Right hindlimb (tissue), 1 donor: ENCODE measurements at regions not wholly inside any gene's neighbourhood (a gene's known extent, or its start where the extent isn't known, plus 50 kb on each side); places are given as distances from the start of the nearest gene placed in this dataset.
"Not testable (repeated sequence)": the region's sequence is repeated elsewhere in the genome, so short reads cannot be mapped to it uniquely, and the experiment has no call there.

Experiments
- DNase-seq: peaks from one replicate; pipeline ENCODE4 v3.0.0-alpha.2; 2018

GRCh38 chr10:123270806-123271205, 116.6 kb downstream of the BUB3 start:
- DNase-seq, result no peak

DNA sequence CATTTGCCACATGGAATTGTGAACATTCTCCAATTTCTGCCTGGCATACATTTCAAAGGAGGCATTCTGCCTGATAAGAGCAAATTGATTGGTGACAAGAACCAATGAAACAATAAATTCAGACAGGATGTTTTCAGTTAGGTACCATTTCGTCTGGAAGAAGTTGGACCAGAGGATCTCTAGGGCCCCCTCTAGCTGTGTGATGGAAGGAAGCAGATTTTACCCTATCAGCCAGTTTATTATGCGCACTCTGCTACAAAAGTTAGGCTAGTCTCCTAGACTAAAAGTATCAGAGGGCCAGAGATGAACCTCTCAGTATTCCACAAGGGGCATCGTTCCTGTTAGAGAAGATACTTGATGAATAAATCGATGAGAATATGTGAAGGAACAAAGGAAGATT, 118.0 kb downstream of the BUB3 start:
- no peak for DNase-seq

- DNase-seq, result no peak
These were observed 120.3 kb downstream of the BUB3 start for GRCh38 chr10:123274306-123275135.

DNA sequence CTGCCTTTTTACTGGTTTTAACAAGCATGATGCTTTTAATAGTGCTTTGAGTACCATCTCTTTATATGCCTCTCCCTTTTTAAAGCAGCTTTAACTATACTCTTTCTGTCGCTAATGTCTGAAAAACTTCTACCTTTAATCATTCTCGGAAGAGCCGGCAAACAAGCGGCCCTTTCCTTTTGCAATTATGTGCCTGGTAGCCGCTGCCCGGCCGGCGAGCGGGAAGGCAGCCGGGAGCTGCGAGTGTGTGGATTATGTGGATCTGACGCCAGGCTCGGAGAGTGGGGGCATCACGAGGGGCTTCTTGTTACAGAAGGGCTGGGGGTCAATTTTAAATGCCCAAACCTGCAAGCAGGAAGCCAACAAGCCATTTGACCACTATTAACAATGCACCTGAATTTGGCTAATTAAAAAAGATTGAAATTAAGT, 120.9 kb downstream of the BUB3 start:
- DNase-seq, result no peak

- DNase-seq, result no peak
These were observed 124.2 kb downstream of the BUB3 start for GRCh38 chr10:123278445-123278844.

DNA sequence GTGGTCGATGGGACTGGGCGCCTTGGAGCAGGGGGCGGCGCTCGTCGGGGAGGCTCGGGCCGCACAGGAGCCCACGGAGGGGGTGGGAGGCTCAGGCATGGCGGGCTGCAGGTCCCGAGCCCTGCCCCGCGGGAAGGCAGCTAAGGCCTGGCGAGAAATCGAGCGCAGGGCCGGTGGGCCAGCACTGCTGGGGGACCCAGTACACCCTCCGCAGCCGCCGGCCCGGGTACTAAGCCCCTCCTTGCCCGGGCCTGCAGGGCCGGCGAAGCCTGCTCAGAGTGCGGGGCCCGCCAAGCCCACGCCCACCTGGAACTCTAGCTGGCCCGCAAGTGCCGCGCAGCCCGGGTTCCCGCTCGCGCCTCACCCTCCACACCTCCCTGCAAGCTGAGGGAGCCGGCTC, 129.2 kb downstream of the BUB3 start:
- DNase-seq, result not testable (repeated sequence)

DNA sequence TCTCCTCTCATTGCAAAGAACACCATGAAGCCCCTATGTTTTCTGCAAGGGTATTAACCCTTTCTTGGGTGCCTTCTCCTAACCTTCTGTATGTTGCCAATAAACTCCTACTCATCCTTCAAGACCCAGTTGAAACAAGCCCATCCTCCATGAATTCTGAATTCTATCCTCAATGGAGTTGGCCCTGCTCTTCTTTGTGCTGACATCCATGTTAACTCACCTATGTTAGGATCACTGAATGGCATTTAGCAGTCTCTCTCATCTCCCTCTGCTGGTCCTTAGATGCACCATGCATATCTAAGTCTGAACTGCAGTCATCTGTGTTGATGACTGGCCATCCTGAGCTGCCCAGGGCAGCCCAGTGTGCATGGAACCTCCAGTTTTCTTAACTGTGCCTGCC, 129.8 kb downstream of the BUB3 start:
- no peak for DNase-seq

GRCh38 chr10:123287594-123288247, 133.5 kb downstream of the BUB3 start:
- no peak for DNase-seq

- no peak for DNase-seq
These were observed 135.2 kb downstream of the BUB3 start for GRCh38 chr10:123289432-123289831.

DNA sequence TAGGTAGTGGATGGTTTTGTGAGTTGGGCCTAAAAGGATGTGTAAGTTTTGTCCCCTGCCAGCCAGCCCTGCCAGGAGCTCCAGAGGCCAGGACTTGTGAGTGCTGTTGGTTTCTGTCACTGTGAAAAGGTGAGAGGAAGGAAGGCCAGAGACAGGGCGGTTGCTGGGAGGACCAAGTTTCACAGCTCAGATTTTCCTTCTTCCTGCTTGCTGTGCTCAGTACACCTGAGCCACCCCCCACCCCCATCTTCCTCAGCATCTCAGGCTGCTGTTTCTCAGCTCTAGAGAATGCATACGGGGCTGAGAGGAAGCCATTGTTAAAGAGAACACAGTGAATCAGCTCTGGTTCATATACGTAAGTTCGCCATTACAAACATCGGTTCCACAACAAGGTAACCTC, 139.9 kb downstream of the BUB3 start:
- no peak for DNase-seq

DNA sequence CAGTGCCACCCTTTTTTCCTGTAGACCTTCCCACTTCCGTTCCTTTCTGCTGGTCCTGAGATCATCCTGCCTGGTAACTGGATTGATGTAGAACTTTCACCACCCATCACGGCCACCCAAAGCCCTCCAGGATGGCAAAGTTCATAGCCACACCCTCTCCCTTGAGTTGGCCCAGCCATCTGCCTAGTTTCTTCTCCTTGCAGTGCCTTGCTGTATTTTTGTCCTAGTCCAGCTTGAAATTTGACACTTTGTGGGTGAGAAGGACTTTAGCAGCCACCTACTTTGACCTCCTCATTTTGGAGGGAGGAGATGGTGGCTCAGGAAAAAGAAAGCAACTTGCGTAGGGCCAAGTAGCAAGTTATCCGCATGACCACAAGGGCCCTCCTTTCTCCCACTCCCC, 140.7 kb downstream of the BUB3 start:
- DNase-seq, result no peak

GRCh38 chr10:123295644-123296043, 141.4 kb downstream of the BUB3 start:
- no peak for DNase-seq

GRCh38 chr10:123297175-123297574, 143.0 kb downstream of the BUB3 start:
- no peak for DNase-seq

- no peak for DNase-seq
These were observed 144.4 kb downstream of the BUB3 start for GRCh38 chr10:123298583-123298982.

- DNase-seq, result no peak
These were observed 145.4 kb downstream of the BUB3 start for GRCh38 chr10:123299598-123299997.

DNA sequence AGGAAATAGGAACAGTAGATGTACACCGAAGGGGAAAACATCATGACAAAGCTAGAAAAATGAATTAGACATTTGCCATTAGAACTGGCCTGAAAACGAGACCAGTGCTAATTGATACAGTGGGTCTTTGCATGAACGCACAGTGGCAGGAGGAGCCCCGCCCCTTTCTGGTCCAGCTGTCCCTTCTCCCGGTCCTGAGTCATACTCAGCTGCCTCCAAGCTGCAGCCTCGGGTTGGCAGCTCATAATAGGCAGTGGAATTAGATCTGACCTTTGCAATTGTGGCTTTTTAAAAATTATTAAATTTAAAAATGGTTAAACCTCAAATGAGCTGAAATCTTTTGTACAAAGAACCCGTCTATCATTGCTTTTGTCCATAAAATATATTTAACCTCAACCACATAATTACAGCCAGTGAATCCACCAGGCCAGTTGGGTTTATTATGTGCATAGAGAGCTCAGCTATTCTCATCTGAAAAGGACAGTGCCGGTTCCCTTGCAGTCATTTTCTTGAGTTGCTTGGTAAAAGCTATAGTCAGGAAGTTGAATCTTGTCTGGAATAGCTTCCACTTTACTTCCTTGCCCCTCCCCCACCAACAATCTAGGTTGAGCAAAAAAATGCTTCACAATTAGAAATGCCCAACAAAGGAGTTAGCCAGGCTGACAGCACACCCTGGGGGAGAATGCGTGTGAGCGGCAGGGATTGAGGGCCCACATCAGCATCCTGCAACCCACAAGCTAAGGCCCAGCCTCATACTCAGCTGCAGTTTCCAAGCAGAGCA, 147.1 kb downstream of the BUB3 start:
- DNase-seq, result peak; percentile 66

DNA sequence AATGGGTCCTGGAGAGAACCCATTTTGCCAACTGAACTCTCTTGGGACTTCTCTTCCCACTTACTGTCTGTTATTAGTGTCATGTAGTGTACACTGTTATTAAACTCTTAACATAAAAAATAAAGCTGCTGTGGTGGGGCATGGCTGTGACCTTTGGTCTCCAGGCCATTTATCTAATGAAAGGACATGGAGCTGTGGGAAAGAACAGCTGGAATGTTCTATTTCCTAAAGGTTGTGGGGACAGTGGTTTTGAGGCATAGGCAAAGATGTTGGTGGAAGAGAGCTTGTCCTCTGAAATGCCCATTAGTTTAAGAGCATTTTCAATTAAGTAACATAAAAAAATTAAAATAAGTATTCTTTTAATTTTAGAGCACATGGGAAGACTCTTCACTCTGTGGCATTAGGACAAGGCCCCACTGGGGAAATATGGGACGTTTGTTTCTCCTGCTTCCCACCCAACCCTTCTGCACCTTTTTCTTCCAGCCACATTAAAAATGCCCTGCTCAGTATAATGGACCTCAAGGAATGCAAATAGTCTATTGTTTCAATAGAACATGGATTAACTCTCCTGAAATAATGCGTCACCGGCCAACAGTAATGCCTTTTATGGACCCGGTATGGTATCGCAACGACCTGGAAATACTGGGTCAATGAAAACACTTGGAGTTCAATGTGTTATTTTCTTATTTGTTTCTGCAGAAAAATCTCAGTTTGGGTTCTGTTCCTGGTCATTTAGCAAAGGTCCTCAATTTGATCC, 149.6 kb downstream of the BUB3 start:
- no peak for DNase-seq

DNA sequence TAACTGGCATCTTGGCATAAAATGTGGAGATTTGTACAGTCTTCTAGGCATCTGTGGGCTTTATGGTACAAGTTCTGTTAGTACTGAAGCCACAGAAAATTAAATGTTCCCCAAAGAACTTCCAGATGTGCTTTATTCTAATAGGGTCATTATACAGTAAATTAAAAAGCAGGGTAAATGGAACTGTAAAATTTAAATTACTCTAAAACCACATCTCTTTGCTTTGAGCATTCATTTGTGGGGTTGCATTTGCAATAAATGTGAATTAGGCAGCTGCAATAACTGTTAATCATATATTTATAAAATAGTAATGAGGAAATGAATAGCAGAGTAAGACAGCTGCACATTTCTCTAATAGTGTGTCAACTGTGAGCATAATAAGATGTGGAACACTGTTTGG, 151.5 kb downstream of the BUB3 start:
- DNase-seq, result no peak

DNA sequence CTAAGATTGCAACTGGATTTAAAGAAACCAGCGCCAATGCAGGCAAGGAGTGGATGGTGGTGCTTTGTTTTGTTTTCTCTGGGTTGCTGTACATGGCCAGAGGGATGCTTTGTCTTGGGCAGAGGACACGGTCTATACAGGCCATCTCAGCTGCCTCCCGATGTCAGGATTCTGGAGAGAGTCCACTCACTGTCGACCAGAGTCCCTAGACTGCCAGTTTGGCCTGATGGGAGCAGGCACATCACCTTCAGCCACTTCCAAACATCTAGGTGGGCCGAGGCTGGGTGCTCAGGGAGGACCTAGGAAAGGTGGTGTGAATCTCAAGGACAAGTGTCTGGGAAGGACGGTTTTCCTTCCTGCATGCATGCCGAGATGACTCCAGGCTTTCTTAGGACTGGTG, 152.1 kb downstream of the BUB3 start:
- no peak for DNase-seq

DNA sequence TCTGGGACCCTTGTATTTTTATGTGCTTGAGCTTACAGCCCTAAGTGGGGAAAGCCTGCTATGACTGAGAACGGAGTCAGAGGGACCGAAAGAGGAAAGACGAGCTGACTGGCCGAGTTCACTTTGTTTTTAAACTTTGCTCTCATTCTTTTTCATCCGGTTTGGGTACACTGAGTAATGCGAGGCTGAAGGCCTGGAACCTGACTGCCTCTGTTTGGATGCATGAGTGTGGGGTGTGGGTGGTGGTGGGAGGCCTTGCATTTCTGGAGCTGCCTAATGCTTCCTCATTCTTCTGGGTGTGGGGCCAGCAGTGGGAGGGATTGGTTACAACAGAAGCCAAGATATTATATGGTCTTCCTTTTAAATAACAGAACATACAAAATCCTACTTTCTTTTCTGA, 155.5 kb downstream of the BUB3 start:
- no peak for DNase-seq

- DNase-seq, result no peak
These were observed 162.6 kb downstream of the BUB3 start for GRCh38 chr10:123316776-123317175.

- no peak for DNase-seq
These were observed 164.3 kb downstream of the BUB3 start for GRCh38 chr10:123318516-123318915.

DNA sequence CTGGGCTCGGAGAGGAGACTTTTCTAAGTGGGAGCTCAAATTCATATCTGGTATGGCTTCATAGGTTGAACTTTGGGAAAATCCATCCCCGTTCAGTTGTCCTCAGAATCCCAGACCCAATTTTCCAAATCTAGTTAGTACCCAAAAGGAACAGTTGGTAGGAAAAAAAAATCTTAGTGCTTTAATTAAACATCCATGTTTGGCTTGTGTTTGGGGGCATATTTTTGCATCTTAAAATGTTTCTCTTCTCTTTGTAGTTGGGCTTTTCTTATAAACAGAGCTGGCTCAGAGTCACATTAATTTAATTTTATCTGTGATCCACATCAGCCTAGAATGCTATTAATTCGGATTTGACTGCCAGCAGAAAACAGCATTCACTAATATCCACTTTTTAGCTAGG, 165.9 kb downstream of the BUB3 start:
- no peak for DNase-seq
